ENCODE measurements at regions not wholly inside any gene's neighbourhood (a gene's known extent, or its start where the extent isn't known, plus 50 kb on each side); places are given as distances from the start of the nearest gene placed in this dataset.

- peak; percentile 66 for DNase-seq
- H3K27me3 ChIP-seq (ENCODE audit: control insufficient read depth, insufficient read depth, low read length, poor library complexity, severe bottlenecking), result no peaks in the 10 kb centered on the region
- H3K27ac ChIP-seq (ENCODE audit: low read depth, low read length), result no peak overlapping the region
- H3K9ac ChIP-seq (ENCODE audit: extremely low read depth, low read length, poor library complexity, severe bottlenecking), result peak overlapping the region; percentile 39
- Mint-ChIP-seq H3K27me3 (ENCODE audit: insufficient read depth) (no peaks in the 10 kb centered on the region), H3K4me3 (peak overlapping the region; percentile 9), H3K9me3 (peaks cover 2% of the 10 kb centered on the region), H3K36me3 (ENCODE audit: low read depth) (no peaks in the 10 kb centered on the region), H3K27ac (peak overlapping the region; percentile 80), H3K4me1 (peaks cover 62% of the 10 kb centered on the region)
- peaks cover 4% of the 10 kb centered on the region for H3K9me3 ChIP-seq (ENCODE audit: control insufficient read depth, low read length)
- 41 to 86% methylated on average over 1 to 2 of the region's 2 CpGs for WGBS, 2 experiments (ENCODE audit: insufficient coverage in 1 of 2, insufficient read length in 1 of 2)
- peaks cover 25% of the 10 kb centered on the region for H3K4me1 ChIP-seq (ENCODE audit: control insufficient read depth, insufficient read depth, low read length)
- no peaks in the 10 kb centered on the region for H3K36me3 ChIP-seq (ENCODE audit: control insufficient read depth, insufficient read depth, low read length)
- TF ChIP-seq, protein P1, sequence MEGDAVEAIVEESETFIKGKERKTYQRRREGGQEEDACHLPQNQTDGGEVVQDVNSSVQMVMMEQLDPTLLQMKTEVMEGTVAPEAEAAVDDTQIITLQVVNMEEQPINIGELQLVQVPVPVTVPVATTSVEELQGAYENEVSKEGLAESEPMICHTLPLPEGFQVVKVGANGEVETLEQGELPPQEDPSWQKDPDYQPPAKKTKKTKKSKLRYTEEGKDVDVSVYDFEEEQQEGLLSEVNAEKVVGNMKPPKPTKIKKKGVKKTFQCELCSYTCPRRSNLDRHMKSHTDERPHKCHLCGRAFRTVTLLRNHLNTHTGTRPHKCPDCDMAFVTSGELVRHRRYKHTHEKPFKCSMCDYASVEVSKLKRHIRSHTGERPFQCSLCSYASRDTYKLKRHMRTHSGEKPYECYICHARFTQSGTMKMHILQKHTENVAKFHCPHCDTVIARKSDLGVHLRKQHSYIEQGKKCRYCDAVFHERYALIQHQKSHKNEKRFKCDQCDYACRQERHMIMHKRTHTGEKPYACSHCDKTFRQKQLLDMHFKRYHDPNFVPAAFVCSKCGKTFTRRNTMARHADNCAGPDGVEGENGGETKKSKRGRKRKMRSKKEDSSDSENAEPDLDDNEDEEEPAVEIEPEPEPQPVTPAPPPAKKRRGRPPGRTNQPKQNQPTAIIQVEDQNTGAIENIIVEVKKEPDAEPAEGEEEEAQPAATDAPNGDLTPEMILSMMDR (conservative IDR thresholded peaks at IDR 0.05), result no peak
- no peak overlapping the region for H3K4me3 ChIP-seq (ENCODE audit: low read length)
Measured at GRCh38 chr9:7238247-7238637, 480.5 kb downstream of the KDM4C start.

GRCh38 chr9:7237473-7238246 is 479.9 kb downstream of the KDM4C start:
- TF ChIP-seq, protein P1 (conservative IDR thresholded peaks at IDR 0.05), result no peak
- H3K36me3 Mint-ChIP-seq (ENCODE audit: low read depth), result no peaks in the 10 kb centered on the region
- no peaks in the 10 kb centered on the region for H3K36me3 ChIP-seq (ENCODE audit: control insufficient read depth, insufficient read depth, low read length)

GRCh38 chr9:7236186-7236585 is 478.4 kb downstream of the KDM4C start:
- Mint-ChIP-seq H3K4me3 (no peak overlapping the region), H3K36me3 (ENCODE audit: low read depth) (no peaks in the 10 kb centered on the region), H3K9me3 (no peaks in the 10 kb centered on the region), H3K27ac (no peak overlapping the region), H3K27me3 (ENCODE audit: insufficient read depth) (no peaks in the 10 kb centered on the region), H3K4me1 (peaks cover 60% of the 10 kb centered on the region)
- TF ChIP-seq, protein P1 (conservative IDR thresholded peaks at IDR 0.05), result no peak
- WGBS, 2 experiments (ENCODE audit: insufficient coverage in 1 of 2, insufficient read length in 1 of 2), result 95 to 100% methylated on average over 3 to 5 of the region's 5 CpGs
- DNase-seq, result no peak
- peak overlapping the region; percentile 31 for H3K4me3 ChIP-seq (ENCODE audit: low read length)
- no peaks in the 10 kb centered on the region for H3K27me3 ChIP-seq (ENCODE audit: control insufficient read depth, insufficient read depth, low read length, poor library complexity, severe bottlenecking)
- H3K27ac ChIP-seq (ENCODE audit: low read depth, low read length), result no peak overlapping the region
- peaks cover 4% of the 10 kb centered on the region for H3K9me3 ChIP-seq (ENCODE audit: control insufficient read depth, low read length)
- no peaks in the 10 kb centered on the region for H3K36me3 ChIP-seq (ENCODE audit: control insufficient read depth, insufficient read depth, low read length)
- peaks cover 25% of the 10 kb centered on the region for H3K4me1 ChIP-seq (ENCODE audit: control insufficient read depth, insufficient read depth, low read length)
- no peak overlapping the region for H3K9ac ChIP-seq (ENCODE audit: extremely low read depth, low read length, poor library complexity, severe bottlenecking)

More at GRCh38 chr9:7237473-7238246, 479.9 kb downstream of the KDM4C start:
- Histone ChIP-seq H3K9ac (ENCODE audit: extremely low read depth, low read length, poor library complexity, severe bottlenecking) (peak overlapping the region; percentile 39), H3K9me3 (ENCODE audit: control insufficient read depth, low read length) (peaks cover 4% of the 10 kb centered on the region), H3K27me3 (ENCODE audit: control insufficient read depth, insufficient read depth, low read length, poor library complexity, severe bottlenecking) (no peaks in the 10 kb centered on the region), H3K27ac (ENCODE audit: low read depth, low read length) (no peak overlapping the region), H3K4me3 (ENCODE audit: low read length) (peak overlapping the region; percentile 55), H3K4me1 (ENCODE audit: control insufficient read depth, insufficient read depth, low read length) (peaks cover 25% of the 10 kb centered on the region)
- peak overlapping the region; percentile 80 for H3K27ac Mint-ChIP-seq
- no peak for DNase-seq
- H3K27me3 Mint-ChIP-seq (ENCODE audit: insufficient read depth), result no peaks in the 10 kb centered on the region
- 83 to 88% methylated on average over 1 of the region's 1 CpG for WGBS, 2 experiments (ENCODE audit: insufficient coverage in 1 of 2, insufficient read length in 1 of 2)
- peak overlapping the region; percentile 9 for H3K4me3 Mint-ChIP-seq
- H3K9me3 Mint-ChIP-seq, result peaks cover 2% of the 10 kb centered on the region
- peaks cover 64% of the 10 kb centered on the region for H3K4me1 Mint-ChIP-seq
